GM10266 (cell line): ENCODE measurements at regions not wholly inside any gene's neighbourhood (a gene's known extent, or its start where the extent isn't known, plus 50 kb on each side); places are given as distances from the start of the nearest gene placed in this dataset.

Experiments
- DNase-seq: peaks from one replicate; pipeline ENCODE4 v3.0.0; 2012; ENCODE audit errors: extremely low spot score
- TF ChIP-seq, protein P1 (sequence below): IDR thresholded peaks from 2 replicates; pipeline ENCODE4 v1.5.1; 2012; ENCODE audit warnings: mild to moderate bottlenecking, low read depth; ENCODE audit not compliant: control insufficient read depth, insufficient read depth; ENCODE audit errors: missing control alignments

- TF ChIP-seq, protein P1, sequence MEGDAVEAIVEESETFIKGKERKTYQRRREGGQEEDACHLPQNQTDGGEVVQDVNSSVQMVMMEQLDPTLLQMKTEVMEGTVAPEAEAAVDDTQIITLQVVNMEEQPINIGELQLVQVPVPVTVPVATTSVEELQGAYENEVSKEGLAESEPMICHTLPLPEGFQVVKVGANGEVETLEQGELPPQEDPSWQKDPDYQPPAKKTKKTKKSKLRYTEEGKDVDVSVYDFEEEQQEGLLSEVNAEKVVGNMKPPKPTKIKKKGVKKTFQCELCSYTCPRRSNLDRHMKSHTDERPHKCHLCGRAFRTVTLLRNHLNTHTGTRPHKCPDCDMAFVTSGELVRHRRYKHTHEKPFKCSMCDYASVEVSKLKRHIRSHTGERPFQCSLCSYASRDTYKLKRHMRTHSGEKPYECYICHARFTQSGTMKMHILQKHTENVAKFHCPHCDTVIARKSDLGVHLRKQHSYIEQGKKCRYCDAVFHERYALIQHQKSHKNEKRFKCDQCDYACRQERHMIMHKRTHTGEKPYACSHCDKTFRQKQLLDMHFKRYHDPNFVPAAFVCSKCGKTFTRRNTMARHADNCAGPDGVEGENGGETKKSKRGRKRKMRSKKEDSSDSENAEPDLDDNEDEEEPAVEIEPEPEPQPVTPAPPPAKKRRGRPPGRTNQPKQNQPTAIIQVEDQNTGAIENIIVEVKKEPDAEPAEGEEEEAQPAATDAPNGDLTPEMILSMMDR, result no peak
- DNase-seq, result no peak
Measured at GRCh38 chr18:72325307-72325706, 218.8 kb downstream of the CBLN2 start.

GRCh38 chr18:72324677-72325076, 219.5 kb downstream of the CBLN2 start:
- DNase-seq, result no peak
- TF ChIP-seq, protein P1, result no peak

DNA sequence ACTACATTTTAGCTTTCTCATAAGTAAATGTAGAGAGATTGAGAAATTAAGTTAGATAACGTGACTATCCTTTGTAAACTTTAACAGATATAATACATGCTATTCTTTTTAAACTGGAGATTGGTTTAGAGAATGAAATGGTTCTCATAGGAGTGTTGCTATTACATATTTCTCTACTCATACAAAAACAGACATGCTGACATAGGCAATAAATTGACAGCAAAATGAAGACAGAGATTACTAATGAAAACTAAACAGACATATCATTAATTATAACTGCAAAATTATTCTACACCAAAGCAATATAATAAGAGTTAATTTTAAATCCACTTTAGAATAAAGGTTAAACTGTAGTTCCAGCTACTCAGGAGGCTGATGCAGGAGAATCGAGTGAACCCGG, 227.6 kb downstream of the CBLN2 start:
- TF ChIP-seq, protein P1, result no peak

GRCh38 chr18:72283148-72283925, 260.8 kb downstream of the CBLN2 start:
- no peak for DNase-seq
- TF ChIP-seq, protein P1, result no peak

More for the DNA sequence above, 227.6 kb downstream of the CBLN2 start:
- no peak for DNase-seq

DNA sequence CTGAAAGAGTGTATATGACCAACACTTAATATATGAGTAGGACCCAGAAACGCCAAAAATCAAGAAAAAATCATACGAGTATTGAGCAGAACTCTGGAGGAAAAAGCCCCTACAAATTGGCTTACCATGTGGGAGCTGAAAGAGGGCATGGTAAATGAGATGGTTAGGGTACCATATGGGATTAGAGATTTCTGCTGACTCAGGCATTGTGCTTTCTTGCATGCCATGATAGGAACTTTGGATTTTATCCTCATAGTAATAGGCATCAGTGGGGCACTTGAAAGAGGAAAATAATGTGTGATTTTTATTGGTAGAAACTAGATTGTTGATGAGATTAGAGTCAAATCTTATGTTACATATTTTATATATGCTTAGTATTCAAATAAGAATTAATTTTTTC, 271.1 kb downstream of the CBLN2 start:
- TF ChIP-seq, protein P1, result no peak
- DNase-seq, result no peak

DNA sequence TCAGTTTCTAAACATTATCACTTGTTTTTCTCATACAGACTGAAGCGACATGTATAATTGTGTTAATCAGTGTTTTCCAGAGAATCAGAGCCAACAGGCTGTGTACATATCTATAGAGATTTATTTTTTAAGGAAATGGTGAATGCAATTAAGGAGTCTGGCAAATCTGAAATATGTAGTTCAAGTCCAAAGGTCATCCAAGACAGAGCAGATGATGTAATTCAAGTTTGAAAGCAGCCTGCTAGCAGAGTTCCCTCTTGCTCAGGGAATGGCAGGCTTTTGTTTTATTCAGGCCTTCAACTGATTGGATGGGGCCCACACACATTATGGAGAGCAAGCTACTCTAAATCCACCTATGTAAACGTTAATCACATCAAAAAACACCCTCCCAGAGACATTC, 282.6 kb downstream of the CBLN2 start:
- no peak for DNase-seq
- TF ChIP-seq, protein P1, result no peak

GRCh38 chr18:72246076-72246475, 298.1 kb downstream of the CBLN2 start:
- TF ChIP-seq, protein P1, result no peak
- no peak for DNase-seq
